ENCODE measurements at regions not wholly inside any gene's neighbourhood (a gene's known extent, or its start where the extent isn't known, plus 50 kb on each side); places are given as distances from the start of the nearest gene placed in this dataset.

DNA sequence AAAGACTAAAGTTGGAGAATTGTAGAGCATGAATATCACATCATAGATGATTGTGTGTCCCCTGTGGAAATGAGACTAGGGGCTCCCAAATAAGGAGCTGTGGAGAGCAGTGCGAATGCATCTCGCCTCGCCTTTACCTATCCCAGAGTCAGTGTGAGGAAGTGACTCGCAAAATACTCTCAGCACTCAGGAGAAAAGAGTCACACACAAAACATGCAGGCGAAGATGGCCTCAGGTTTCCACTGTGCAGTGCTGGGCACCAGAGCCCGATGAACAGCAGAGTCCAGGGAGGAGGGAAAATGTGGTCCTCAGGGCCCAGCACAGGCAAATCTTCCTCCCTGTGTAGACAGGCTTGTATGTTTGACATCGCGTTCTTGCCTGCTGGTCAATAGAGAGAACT lies 126.5 kb upstream of the AFDN start:
- peak; percentile 55 for DNase-seq (ENCODE audit: low spot score)
- TF ChIP-seq, protein P1, sequence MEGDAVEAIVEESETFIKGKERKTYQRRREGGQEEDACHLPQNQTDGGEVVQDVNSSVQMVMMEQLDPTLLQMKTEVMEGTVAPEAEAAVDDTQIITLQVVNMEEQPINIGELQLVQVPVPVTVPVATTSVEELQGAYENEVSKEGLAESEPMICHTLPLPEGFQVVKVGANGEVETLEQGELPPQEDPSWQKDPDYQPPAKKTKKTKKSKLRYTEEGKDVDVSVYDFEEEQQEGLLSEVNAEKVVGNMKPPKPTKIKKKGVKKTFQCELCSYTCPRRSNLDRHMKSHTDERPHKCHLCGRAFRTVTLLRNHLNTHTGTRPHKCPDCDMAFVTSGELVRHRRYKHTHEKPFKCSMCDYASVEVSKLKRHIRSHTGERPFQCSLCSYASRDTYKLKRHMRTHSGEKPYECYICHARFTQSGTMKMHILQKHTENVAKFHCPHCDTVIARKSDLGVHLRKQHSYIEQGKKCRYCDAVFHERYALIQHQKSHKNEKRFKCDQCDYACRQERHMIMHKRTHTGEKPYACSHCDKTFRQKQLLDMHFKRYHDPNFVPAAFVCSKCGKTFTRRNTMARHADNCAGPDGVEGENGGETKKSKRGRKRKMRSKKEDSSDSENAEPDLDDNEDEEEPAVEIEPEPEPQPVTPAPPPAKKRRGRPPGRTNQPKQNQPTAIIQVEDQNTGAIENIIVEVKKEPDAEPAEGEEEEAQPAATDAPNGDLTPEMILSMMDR (IDR thresholded peaks at IDR 0.05), result no peak
- Histone ChIP-seq H3K27ac (no peak overlapping the region), H3K4me3 (no peak overlapping the region)

- TF ChIP-seq, protein P1 (IDR thresholded peaks at IDR 0.05), result no peak
- no peak for DNase-seq (ENCODE audit: low spot score)
- H3K27ac ChIP-seq, result no peak overlapping the region
Observed at GRCh38 chr6:167701010-167701409, 125.7 kb upstream of the AFDN start.

GRCh38 chr6:167702241-167702827 lies 124.4 kb upstream of the AFDN start:
- no peak for DNase-seq (ENCODE audit: low spot score)
- TF ChIP-seq, protein P1 (IDR thresholded peaks at IDR 0.05), result no peak
- H3K27ac ChIP-seq, result no peak overlapping the region
- no peak overlapping the region for H3K4me3 ChIP-seq

More at GRCh38 chr6:167701010-167701409, 125.7 kb upstream of the AFDN start:
- H3K4me3 ChIP-seq, result no peak overlapping the region

GRCh38 chr6:167703347-167703746 lies 123.4 kb upstream of the AFDN start:
- TF ChIP-seq, protein P1 (IDR thresholded peaks at IDR 0.05), result no peak
- no peak overlapping the region for H3K27ac ChIP-seq
- DNase-seq (ENCODE audit: low spot score), result peak; percentile 26
- no peak overlapping the region for H3K4me3 ChIP-seq

- H3K27ac ChIP-seq, result no peak overlapping the region
- TF ChIP-seq, protein P1 (IDR thresholded peaks at IDR 0.05), result no peak
- peak; percentile 55 for DNase-seq (ENCODE audit: low spot score)
- no peak overlapping the region for H3K4me3 ChIP-seq
Observed at GRCh38 chr6:167703781-167704180, 122.9 kb upstream of the AFDN start.

DNA sequence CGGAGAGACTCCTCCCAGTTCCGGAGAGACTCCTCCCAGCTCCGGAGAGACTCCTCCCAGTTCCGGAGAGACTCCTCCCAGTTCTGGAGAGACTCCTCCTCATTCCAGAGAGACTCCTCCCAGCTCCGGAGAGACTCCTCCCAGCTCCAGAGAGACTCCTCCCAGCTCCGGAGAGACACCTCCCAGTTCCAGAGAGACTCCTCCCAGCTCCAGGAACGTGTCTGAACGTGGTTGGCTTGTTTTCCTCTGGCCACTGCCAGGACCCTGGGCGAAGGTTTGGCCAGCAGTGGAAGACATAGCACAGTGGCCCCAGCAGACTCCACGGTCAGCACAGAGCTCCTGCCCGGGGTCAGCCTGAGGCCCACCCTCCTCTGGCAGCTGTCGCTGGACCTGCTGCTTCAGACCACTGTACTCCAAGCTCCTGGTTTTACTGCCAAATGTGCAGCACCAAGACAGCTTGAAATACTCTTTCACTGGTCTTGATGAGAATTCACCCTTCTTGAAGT lies 122.3 kb upstream of the AFDN start:
- TF ChIP-seq, protein P1 (IDR thresholded peaks at IDR 0.05), result no peak
- peak; percentile 65 for DNase-seq (ENCODE audit: low spot score)
- H3K4me3 ChIP-seq, result no peak overlapping the region
- no peak overlapping the region for H3K27ac ChIP-seq

DNA sequence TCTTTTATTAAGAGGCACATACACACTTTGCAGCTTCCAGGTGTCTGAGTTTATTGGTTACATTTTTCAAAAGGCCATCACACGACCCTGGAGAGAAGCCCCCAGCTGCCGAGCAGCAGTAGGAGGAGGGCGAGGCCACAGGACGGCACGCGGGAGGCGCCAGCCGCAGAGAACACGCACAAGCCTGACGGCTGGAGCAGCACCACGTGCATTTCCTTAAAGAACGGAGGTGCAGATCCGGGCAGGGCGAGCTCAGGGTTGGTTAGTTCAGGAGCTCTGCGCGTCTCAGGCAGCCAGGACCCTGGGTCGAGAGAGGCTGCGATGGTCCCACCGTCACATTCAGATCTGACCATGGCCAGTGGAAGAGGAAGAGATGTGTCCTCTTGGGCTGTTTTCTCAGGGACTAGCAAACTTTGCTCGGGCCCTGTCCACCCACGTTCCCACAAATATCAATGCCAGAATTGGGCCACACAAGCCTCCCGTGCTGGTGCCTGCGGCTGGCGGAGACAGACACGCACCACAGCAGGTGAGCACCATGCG lies 121.4 kb upstream of the AFDN start:
- Histone ChIP-seq H3K27ac (no peak overlapping the region), H3K4me3 (no peak overlapping the region)
- TF ChIP-seq, protein P1 (IDR thresholded peaks at IDR 0.05), result no peak
- DNase-seq (ENCODE audit: low spot score), result peak; percentile 61

Measured in coronary artery (tissue), 2 donors.